Ectodermal cell (in vitro differentiated cells): ENCODE measurements at regions not wholly inside any gene's neighbourhood (a gene's known extent, or its start where the extent isn't known, plus 50 kb on each side); places are given as distances from the start of the nearest gene placed in this dataset.

ENCODE experiments used
- H3K27ac ChIP-seq: 2 replicates; pipeline ENCODE4 v1.7.0; 2013; ENCODE audit warnings: mild to moderate bottlenecking, low read depth, low read length; ENCODE audit not compliant: insufficient read depth, poor library complexity, severe bottlenecking
- H3K27me3 ChIP-seq: 2 replicates; pipeline ENCODE4 v1.7.0; 2013; ENCODE audit warnings: mild to moderate bottlenecking, low read length; ENCODE audit not compliant: insufficient read depth, control insufficient read depth, poor library complexity, severe bottlenecking
- H3K36me3 ChIP-seq: one replicate; pipeline ENCODE4 v1.7.0; 2013; ENCODE audit warnings: low read length; ENCODE audit not compliant: control insufficient read depth, insufficient read depth
- H3K4me1 ChIP-seq: one replicate; pipeline ENCODE4 v1.7.0; 2013; ENCODE audit warnings: low read length; ENCODE audit not compliant: control insufficient read depth, insufficient read depth
- H3K4me3 ChIP-seq: 2 replicates; pipeline ENCODE4 v1.7.0; 2013; ENCODE audit warnings: low read depth, low read length, control low read depth; ENCODE audit not compliant: insufficient read depth
- H3K9me3 ChIP-seq: 2 replicates; pipeline ENCODE4 v1.7.0; 2013; ENCODE audit warnings: mild to moderate bottlenecking, low read length, moderate library complexity; ENCODE audit not compliant: control insufficient read depth
- WGBS, 2 experiments: methylation state at CpG; one replicate each; pipeline ENCODE4 v1.1.7; 2013; ENCODE audit warnings: missing lambda C conversion rate in 2 of 2; 5-methylcytosine and 5-hydroxymethylcytosine counted together

- no peak overlapping the region for H3K4me3 ChIP-seq
- H3K4me1 ChIP-seq: no peaks in the 10 kb centered on the region
These were observed 507.5 kb downstream of the SLC4A3 start for GRCh38 chr2:220134756-220135534.

GRCh38 chr2:220143336-220143735 is 515.9 kb downstream of the SLC4A3 start:
- Histone ChIP-seq H3K9me3 (no peaks in the 10 kb centered on the region), H3K27me3 (no peaks in the 10 kb centered on the region), H3K36me3 (no peaks in the 10 kb centered on the region), H3K4me1 (no peaks in the 10 kb centered on the region), H3K4me3 (no peak overlapping the region), H3K27ac (no peak overlapping the region)
- WGBS, 2 experiments: 75 to 94% methylated on average over 2 of the region's 2 CpGs

More at GRCh38 chr2:220134756-220135534, 507.5 kb downstream of the SLC4A3 start:
- H3K27me3 ChIP-seq: no peaks in the 10 kb centered on the region
- no peaks in the 10 kb centered on the region for H3K36me3 ChIP-seq
- H3K27ac ChIP-seq: no peak overlapping the region
- 91 to 93% methylated on average over 6 of the region's 6 CpGs for WGBS, 2 experiments
- H3K9me3 ChIP-seq: no peaks in the 10 kb centered on the region

- no peaks in the 10 kb centered on the region for H3K36me3 ChIP-seq
- H3K27me3 ChIP-seq: no peaks in the 10 kb centered on the region
- H3K4me3 ChIP-seq: no peak overlapping the region
- no peaks in the 10 kb centered on the region for H3K9me3 ChIP-seq
- WGBS, 2 experiments: 88 to 96% methylated on average over 2 of the region's 2 CpGs
- H3K4me1 ChIP-seq: no peaks in the 10 kb centered on the region
- H3K27ac ChIP-seq: no peak overlapping the region
These were observed 517.0 kb downstream of the SLC4A3 start for GRCh38 chr2:220144411-220144810.

GRCh38 chr2:220147161-220148038 is 520.0 kb downstream of the SLC4A3 start:
- Histone ChIP-seq H3K4me3 (no peak overlapping the region), H3K9me3 (no peaks in the 10 kb centered on the region), H3K4me1 (no peaks in the 10 kb centered on the region), H3K27ac (no peak overlapping the region), H3K36me3 (no peaks in the 10 kb centered on the region), H3K27me3 (no peaks in the 10 kb centered on the region)
- WGBS, 2 experiments: 90 to 97% methylated on average over 7 of the region's 7 CpGs

- H3K9me3 ChIP-seq: no peaks in the 10 kb centered on the region
- 91 to 96% methylated on average over 9 of the region's 9 CpGs for WGBS, 2 experiments
These were observed 521.2 kb downstream of the SLC4A3 start for GRCh38 chr2:220148471-220149248.

DNA sequence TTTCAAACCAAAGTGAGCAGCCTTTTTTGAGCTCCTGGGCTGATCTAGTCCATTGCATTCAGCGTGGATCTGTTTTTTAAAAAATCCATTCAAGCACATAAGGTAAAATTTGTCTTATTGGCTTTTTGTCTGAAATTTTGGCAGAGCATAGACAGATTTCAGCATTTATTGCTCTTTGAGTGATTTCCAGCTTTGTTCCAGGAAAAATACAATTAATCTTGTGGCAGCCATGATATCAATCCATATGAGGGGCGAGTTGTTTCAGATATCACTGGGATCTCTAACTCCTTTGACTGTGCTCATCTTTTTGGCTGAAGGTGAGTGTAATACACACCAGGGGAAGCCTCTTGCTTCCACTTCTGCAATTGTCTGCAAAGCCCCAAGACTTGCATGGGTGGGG is 523.9 kb downstream of the SLC4A3 start:
- WGBS, 2 experiments: 88 to 94% methylated on average over 2 of the region's 2 CpGs
- H3K4me3 ChIP-seq: no peak overlapping the region
- no peaks in the 10 kb centered on the region for H3K36me3 ChIP-seq
- no peaks in the 10 kb centered on the region for H3K4me1 ChIP-seq
- no peaks in the 10 kb centered on the region for H3K9me3 ChIP-seq
- no peak overlapping the region for H3K27ac ChIP-seq
- no peaks in the 10 kb centered on the region for H3K27me3 ChIP-seq

More at GRCh38 chr2:220148471-220149248, 521.2 kb downstream of the SLC4A3 start:
- no peaks in the 10 kb centered on the region for H3K27me3 ChIP-seq
- H3K4me1 ChIP-seq: no peaks in the 10 kb centered on the region
- no peaks in the 10 kb centered on the region for H3K36me3 ChIP-seq
- no peak overlapping the region for H3K27ac ChIP-seq
- H3K4me3 ChIP-seq: no peak overlapping the region

DNA sequence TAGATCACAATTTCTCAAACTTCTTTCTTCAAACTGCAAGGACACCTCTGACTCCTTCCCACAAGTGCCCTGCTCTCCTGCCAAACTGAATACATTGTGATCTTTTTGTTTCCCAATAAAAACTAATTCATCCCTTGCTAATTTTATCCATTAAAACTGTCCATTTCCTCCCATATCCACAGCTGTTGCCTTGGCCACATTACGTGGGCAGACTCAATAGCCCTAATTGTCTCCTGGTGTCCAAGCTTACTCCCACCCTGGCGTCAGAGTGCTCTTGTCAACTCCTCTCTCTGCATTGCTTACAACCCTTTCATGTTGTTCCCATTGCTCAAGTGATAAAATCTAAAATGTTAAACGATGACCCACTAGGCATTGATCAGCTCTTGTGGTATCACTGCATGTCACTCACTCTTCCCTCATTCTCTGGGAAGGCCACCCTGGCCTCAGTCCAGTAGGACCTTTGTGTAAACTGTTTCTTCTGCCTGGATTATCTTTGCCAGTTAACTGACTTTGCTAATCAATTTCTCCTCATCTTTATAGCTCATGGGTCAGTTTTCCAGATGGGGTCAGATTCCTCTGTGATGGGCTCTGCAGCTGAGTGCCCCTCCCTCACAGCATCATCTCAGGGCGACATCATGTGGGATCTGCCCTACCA is 525.0 kb downstream of the SLC4A3 start:
- H3K4me1 ChIP-seq: no peaks in the 10 kb centered on the region
- H3K4me3 ChIP-seq: no peak overlapping the region
- no peaks in the 10 kb centered on the region for H3K27me3 ChIP-seq
- no peak overlapping the region for H3K27ac ChIP-seq
- WGBS, 2 experiments: 89 to 92% methylated on average over 4 of the region's 4 CpGs
- H3K36me3 ChIP-seq: no peaks in the 10 kb centered on the region
- H3K9me3 ChIP-seq: no peaks in the 10 kb centered on the region

- WGBS, 2 experiments: 97 to 99% methylated on average over 4 of the region's 4 CpGs
- H3K27me3 ChIP-seq: no peaks in the 10 kb centered on the region
- H3K9me3 ChIP-seq: no peaks in the 10 kb centered on the region
- no peaks in the 10 kb centered on the region for H3K36me3 ChIP-seq
- no peaks in the 10 kb centered on the region for H3K4me1 ChIP-seq
- H3K27ac ChIP-seq: no peak overlapping the region
- H3K4me3 ChIP-seq: no peak overlapping the region
These were observed 525.7 kb downstream of the SLC4A3 start for GRCh38 chr2:220153118-220153517.

DNA sequence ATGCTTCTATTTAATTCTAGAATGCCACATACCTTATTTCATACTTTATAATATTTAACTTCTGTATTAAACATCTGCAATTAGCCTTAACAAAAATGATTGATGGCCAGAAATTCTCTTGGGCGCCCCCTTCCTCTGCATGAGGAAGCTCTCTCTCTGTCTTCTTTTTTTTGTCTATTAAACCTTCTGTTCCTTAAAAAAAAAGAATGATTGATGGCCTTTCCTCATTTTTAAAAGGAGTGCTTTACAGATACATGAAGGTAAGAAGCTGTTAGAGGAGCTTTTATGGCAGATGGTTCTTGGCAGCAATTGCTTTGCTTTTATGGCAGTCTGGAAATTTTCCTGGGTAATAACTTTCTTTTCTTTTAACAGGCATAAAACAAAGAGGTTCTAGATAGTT is 526.9 kb downstream of the SLC4A3 start:
- H3K4me1 ChIP-seq: no peaks in the 10 kb centered on the region
- no peak overlapping the region for H3K27ac ChIP-seq
- H3K27me3 ChIP-seq: no peaks in the 10 kb centered on the region
- no peaks in the 10 kb centered on the region for H3K9me3 ChIP-seq
- no peaks in the 10 kb centered on the region for H3K36me3 ChIP-seq
- no peak overlapping the region for H3K4me3 ChIP-seq
- WGBS, 2 experiments: 82 to 91% methylated on average over 1 of the region's 1 CpG
